HEK293T (cell line): ENCODE measurements at regions not wholly inside any gene's neighbourhood (a gene's known extent, or its start where the extent isn't known, plus 50 kb on each side); places are given as distances from the start of the nearest gene placed in this dataset.

Source experiments
- BHLHE40 ChIP-seq: fragments of 450-650 bp; IDR thresholded peaks from 2 replicates; pipeline ENCODE4 v1.6.1; 2016; ENCODE audit warnings: mild to moderate bottlenecking, moderate library complexity, borderline replicate concordance
- CTBP1 ChIP-seq: fragments of 450-650 bp; IDR thresholded peaks from 2 replicates; pipeline ENCODE4 v1.6.1; 2016; ENCODE audit warnings: borderline replicate concordance
- ELF4 ChIP-seq: fragments of 450-650 bp; IDR thresholded peaks from 2 replicates; pipeline ENCODE4 v1.6.1; 2017; ENCODE audit warnings: antibody characterized with exemption
- FOXA1 ChIP-seq: fragments of 450-650 bp; IDR thresholded peaks from 2 replicates; pipeline ENCODE4 v1.6.1; 2016; ENCODE audit warnings: mild to moderate bottlenecking
- FOXK2 ChIP-seq: fragments of 450-650 bp; IDR thresholded peaks from 2 replicates; pipeline ENCODE4 v1.6.1; 2016; ENCODE audit warnings: mild to moderate bottlenecking
- FOXM1 ChIP-seq: fragments of 450-650 bp; IDR thresholded peaks from 2 replicates; pipeline ENCODE4 v1.6.1; 2017; ENCODE audit warnings: mild to moderate bottlenecking, borderline replicate concordance
- HDGF ChIP-seq: fragments of 450-650 bp; IDR thresholded peaks from 2 replicates; pipeline ENCODE4 v1.6.1; 2017; ENCODE audit warnings: antibody characterized with exemption, borderline replicate concordance
- NFRKB ChIP-seq: fragments of 450-650 bp; IDR thresholded peaks from 2 replicates; pipeline ENCODE4 v1.6.1; 2016; ENCODE audit warnings: mild to moderate bottlenecking, moderate library complexity
- SP1 ChIP-seq: fragments of 450-650 bp; IDR thresholded peaks from 2 replicates; pipeline ENCODE4 v1.6.1; 2017
- SUZ12 ChIP-seq: fragments of 450-650 bp; IDR thresholded peaks from 2 replicates; pipeline ENCODE4 v1.6.1; 2016; ENCODE audit warnings: mild to moderate bottlenecking
- TARDBP ChIP-seq: fragments of 450-650 bp; IDR thresholded peaks from 2 replicates; pipeline ENCODE4 v1.6.1; 2016
- ZNF384 ChIP-seq: fragments of 450-650 bp; IDR thresholded peaks from 2 replicates; pipeline ENCODE4 v1.6.1; 2016
- TF ChIP-seq, protein P1 (sequence below): fragments of 450-650 bp; IDR thresholded peaks from 2 replicates; pipeline ENCODE4 v1.6.1; 2016

GRCh38 chr6:49264496-49264895 lies 198.6 kb downstream of the MMUT start:
- TF ChIP-seq FOXM1 (no peak), FOXA1 (no peak), ELF4 (no peak), BHLHE40 (no peak), HDGF (no peak), TARDBP (no peak), SUZ12 (no peak), NFRKB (no peak), CTBP1 (no peak), ZNF384 (no peak), SP1 (no peak), FOXK2 (no peak)
- TF ChIP-seq, protein P1, sequence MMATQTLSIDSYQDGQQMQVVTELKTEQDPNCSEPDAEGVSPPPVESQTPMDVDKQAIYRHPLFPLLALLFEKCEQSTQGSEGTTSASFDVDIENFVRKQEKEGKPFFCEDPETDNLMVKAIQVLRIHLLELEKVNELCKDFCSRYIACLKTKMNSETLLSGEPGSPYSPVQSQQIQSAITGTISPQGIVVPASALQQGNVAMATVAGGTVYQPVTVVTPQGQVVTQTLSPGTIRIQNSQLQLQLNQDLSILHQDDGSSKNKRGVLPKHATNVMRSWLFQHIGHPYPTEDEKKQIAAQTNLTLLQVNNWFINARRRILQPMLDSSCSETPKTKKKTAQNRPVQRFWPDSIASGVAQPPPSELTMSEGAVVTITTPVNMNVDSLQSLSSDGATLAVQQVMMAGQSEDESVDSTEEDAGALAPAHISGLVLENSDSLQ: no peak
